ENCODE measurements at regions not wholly inside any gene's neighbourhood (a gene's known extent, or its start where the extent isn't known, plus 50 kb on each side); places are given as distances from the start of the nearest gene placed in this dataset.

DNA sequence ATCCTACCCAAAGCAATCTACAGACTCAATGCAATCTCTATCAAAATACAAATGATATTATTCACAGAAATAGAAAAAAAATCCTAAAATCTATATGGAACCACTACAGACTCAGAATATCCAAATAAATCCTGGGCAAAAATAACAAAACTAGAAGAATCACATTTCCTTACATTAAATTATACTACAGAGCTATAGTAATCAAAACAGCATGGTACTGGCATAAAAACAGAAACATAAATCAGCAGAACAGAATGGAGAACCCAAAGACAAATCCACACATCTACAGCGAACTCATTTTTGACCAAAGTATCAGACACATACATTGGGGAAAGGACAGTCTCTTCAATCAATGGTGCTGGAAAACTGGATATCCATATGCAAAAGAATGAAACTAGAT is 304.1 kb upstream of the FGF13 start:
- H3K9me2 ChIP-seq (ENCODE audit: insufficient read depth) = no peaks in the 10 kb centered on the region
- Mint-ChIP-seq H3K27ac (no peak overlapping the region), H3K27me3 (ENCODE audit: insufficient read depth, low read depth, poor library complexity) (no peaks in the 10 kb centered on the region), H3K4me1 (no peaks in the 10 kb centered on the region), H3K9me3 (peaks cover 20% of the 10 kb centered on the region; the same call in 2 of the 3 replicates), H3K4me3 (no peak overlapping the region), H3K36me3 (ENCODE audit: low read depth) (peaks cover 2% of the 10 kb centered on the region; the same call in 1 of the 3 replicates)
- H3K36me3 ChIP-seq (ENCODE audit: insufficient read depth) = no peaks in the 10 kb centered on the region
- H3K27me3 ChIP-seq (ENCODE audit: insufficient read depth) = no peaks in the 10 kb centered on the region
- DNase-seq (ENCODE audit: low spot score) (no peak), ATAC-seq (no peak)
- H4K20me1 ChIP-seq (replicated peaks; ENCODE audit: insufficient read depth) = no peaks in the 10 kb centered on the region
- no peaks in the 10 kb centered on the region for H3K4me1 ChIP-seq (ENCODE audit: insufficient read depth)
- no peak overlapping the region for H3K4me3 ChIP-seq
- no peak overlapping the region for H2AFZ ChIP-seq
- TF ChIP-seq ZNF331 (CRISPR knock-in tag; IDR thresholded peaks at IDR 0.05; ENCODE audit: low read depth) (no peak), POLR2AphosphoS5 (IDR thresholded peaks at IDR 0.05; ENCODE audit: low read depth) (no peak), EZH2 (IDR thresholded peaks at IDR 0.05; ENCODE audit: low read depth, unreplicated experiment) (no peak), NANOG (IDR thresholded peaks at IDR 0.05; ENCODE audit: borderline replicate concordance) (no peak), CREB1 (CRISPR knock-in tag; IDR thresholded peaks at IDR 0.05; ENCODE audit: low read depth) (no peak), JUNB (IDR thresholded peaks at IDR 0.05; ENCODE audit: unreplicated experiment) (no peak), STAT1 (IDR thresholded peaks at IDR 0.05; ENCODE audit: unreplicated experiment) (no peak), EZH2phosphoT487 (IDR thresholded peaks at IDR 0.05; ENCODE audit: unreplicated experiment) (no peak), ZNF114 (CRISPR knock-in tag; IDR thresholded peaks at IDR 0.05) (no peak)
- TF ChIP-seq, protein P1, sequence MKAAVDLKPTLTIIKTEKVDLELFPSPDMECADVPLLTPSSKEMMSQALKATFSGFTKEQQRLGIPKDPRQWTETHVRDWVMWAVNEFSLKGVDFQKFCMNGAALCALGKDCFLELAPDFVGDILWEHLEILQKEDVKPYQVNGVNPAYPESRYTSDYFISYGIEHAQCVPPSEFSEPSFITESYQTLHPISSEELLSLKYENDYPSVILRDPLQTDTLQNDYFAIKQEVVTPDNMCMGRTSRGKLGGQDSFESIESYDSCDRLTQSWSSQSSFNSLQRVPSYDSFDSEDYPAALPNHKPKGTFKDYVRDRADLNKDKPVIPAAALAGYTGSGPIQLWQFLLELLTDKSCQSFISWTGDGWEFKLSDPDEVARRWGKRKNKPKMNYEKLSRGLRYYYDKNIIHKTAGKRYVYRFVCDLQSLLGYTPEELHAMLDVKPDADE (IDR thresholded peaks at IDR 0.05) = no peak
- TF ChIP-seq, protein P2, sequence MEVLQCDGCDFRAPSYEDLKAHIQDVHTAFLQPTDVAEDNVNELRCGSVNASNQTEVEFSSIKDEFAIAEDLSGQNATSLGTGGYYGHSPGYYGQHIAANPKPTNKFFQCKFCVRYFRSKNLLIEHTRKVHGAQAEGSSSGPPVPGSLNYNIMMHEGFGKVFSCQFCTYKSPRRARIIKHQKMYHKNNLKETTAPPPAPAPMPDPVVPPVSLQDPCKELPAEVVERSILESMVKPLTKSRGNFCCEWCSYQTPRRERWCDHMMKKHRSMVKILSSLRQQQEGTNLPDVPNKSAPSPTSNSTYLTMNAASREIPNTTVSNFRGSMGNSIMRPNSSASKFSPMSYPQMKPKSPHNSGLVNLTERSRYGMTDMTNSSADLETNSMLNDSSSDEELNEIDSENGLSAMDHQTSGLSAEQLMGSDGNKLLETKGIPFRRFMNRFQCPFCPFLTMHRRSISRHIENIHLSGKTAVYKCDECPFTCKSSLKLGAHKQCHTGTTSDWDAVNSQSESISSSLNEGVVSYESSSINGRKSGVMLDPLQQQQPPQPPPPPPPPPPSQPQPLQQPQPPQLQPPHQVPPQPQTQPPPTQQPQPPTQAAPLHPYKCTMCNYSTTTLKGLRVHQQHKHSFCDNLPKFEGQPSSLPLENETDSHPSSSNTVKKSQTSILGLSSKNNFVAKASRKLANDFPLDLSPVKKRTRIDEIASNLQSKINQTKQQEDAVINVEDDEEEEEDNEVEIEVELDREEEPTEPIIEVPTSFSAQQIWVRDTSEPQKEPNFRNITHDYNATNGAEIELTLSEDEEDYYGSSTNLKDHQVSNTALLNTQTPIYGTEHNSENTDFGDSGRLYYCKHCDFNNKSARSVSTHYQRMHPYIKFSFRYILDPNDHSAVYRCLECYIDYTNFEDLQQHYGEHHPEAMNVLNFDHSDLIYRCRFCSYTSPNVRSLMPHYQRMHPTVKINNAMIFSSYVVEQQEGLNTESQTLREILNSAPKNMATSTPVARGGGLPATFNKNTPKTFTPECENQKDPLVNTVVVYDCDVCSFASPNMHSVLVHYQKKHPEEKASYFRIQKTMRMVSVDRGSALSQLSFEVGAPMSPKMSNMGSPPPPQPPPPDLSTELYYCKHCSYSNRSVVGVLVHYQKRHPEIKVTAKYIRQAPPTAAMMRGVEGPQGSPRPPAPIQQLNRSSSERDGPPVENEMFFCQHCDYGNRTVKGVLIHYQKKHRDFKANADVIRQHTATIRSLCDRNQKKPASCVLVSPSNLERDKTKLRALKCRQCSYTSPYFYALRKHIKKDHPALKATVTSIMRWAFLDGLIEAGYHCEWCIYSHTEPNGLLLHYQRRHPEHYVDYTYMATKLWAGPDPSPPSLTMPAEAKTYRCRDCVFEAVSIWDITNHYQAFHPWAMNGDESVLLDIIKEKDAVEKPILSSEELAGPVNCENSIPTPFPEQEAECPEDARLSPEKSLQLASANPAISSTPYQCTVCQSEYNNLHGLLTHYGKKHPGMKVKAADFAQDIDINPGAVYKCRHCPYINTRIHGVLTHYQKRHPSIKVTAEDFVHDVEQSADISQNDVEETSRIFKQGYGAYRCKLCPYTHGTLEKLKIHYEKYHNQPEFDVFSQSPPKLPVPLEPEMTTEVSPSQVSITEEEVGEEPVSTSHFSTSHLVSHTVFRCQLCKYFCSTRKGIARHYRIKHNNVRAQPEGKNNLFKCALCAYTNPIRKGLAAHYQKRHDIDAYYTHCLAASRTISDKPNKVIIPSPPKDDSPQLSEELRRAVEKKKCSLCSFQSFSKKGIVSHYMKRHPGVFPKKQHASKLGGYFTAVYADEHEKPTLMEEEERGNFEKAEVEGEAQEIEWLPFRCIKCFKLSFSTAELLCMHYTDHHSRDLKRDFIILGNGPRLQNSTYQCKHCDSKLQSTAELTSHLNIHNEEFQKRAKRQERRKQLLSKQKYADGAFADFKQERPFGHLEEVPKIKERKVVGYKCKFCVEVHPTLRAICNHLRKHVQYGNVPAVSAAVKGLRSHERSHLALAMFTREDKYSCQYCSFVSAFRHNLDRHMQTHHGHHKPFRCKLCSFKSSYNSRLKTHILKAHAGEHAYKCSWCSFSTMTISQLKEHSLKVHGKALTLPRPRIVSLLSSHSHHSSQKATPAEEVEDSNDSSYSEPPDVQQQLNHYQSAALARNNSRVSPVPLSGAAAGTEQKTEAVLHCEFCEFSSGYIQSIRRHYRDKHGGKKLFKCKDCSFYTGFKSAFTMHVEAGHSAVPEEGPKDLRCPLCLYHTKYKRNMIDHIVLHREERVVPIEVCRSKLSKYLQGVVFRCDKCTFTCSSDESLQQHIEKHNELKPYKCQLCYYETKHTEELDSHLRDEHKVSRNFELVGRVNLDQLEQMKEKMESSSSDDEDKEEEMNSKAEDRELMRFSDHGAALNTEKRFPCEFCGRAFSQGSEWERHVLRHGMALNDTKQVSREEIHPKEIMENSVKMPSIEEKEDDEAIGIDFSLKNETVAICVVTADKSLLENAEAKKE (CRISPR knock-in tag; IDR thresholded peaks at IDR 0.05) = no peak
- TF ChIP-seq, protein P3, sequence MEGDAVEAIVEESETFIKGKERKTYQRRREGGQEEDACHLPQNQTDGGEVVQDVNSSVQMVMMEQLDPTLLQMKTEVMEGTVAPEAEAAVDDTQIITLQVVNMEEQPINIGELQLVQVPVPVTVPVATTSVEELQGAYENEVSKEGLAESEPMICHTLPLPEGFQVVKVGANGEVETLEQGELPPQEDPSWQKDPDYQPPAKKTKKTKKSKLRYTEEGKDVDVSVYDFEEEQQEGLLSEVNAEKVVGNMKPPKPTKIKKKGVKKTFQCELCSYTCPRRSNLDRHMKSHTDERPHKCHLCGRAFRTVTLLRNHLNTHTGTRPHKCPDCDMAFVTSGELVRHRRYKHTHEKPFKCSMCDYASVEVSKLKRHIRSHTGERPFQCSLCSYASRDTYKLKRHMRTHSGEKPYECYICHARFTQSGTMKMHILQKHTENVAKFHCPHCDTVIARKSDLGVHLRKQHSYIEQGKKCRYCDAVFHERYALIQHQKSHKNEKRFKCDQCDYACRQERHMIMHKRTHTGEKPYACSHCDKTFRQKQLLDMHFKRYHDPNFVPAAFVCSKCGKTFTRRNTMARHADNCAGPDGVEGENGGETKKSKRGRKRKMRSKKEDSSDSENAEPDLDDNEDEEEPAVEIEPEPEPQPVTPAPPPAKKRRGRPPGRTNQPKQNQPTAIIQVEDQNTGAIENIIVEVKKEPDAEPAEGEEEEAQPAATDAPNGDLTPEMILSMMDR (conservative IDR thresholded peaks at IDR 0.05; ENCODE audit: low read depth in 2 of 2) = no peak
- TF ChIP-seq, protein P4, sequence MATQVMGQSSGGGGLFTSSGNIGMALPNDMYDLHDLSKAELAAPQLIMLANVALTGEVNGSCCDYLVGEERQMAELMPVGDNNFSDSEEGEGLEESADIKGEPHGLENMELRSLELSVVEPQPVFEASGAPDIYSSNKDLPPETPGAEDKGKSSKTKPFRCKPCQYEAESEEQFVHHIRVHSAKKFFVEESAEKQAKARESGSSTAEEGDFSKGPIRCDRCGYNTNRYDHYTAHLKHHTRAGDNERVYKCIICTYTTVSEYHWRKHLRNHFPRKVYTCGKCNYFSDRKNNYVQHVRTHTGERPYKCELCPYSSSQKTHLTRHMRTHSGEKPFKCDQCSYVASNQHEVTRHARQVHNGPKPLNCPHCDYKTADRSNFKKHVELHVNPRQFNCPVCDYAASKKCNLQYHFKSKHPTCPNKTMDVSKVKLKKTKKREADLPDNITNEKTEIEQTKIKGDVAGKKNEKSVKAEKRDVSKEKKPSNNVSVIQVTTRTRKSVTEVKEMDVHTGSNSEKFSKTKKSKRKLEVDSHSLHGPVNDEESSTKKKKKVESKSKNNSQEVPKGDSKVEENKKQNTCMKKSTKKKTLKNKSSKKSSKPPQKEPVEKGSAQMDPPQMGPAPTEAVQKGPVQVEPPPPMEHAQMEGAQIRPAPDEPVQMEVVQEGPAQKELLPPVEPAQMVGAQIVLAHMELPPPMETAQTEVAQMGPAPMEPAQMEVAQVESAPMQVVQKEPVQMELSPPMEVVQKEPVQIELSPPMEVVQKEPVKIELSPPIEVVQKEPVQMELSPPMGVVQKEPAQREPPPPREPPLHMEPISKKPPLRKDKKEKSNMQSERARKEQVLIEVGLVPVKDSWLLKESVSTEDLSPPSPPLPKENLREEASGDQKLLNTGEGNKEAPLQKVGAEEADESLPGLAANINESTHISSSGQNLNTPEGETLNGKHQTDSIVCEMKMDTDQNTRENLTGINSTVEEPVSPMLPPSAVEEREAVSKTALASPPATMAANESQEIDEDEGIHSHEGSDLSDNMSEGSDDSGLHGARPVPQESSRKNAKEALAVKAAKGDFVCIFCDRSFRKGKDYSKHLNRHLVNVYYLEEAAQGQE (IDR thresholded peaks at IDR 0.05; ENCODE audit: unreplicated experiment) = no peak
- H3K79me2 ChIP-seq (replicated peaks; ENCODE audit: insufficient read depth) = no peaks in the 10 kb centered on the region
- no peaks in the 10 kb centered on the region for H3F3A ChIP-seq (replicated peaks; ENCODE audit: low read depth)
- H3K4me2 ChIP-seq = no peak overlapping the region
- H3K27ac ChIP-seq (ENCODE audit: low read depth) = no peak overlapping the region
